ENCODE measurements at regions not wholly inside any gene's neighbourhood (a gene's known extent, or its start where the extent isn't known, plus 50 kb on each side); places are given as distances from the start of the nearest gene placed in this dataset.
A peak's percentile ranks its signal among the peaks of the same experiment; 100 is the strongest.

- Mint-ChIP-seq H3K4me1 (peaks cover 11 to 12% of the 10 kb centered on the region in 2 experiments), H3K9me3 (peaks cover 2 to 3% of the 10 kb centered on the region in 2 experiments; a peak in 4 of 5 replicates), H3K4me3 (no peak overlapping the region), H3K27me3 (ENCODE audit: low read depth) (0 out of 2 replicates have a peak, but pooled peaks cover 1% of the 10 kb centered on the region), H3K36me3 (ENCODE audit: insufficient read depth in 1 of 3, low read depth in 3 of 3) (peaks cover 0 to 8% (median 0%) of the 10 kb centered on the region in 3 experiments; a peak in 3 of 7 replicates), H3K27ac (peak overlapping the region in 2 of 3 experiments; percentile 37 to 81; a peak in 3 of 7 replicates)
- Histone ChIP-seq H3K27me3 (ENCODE audit: insufficient read depth, low read length) (no peaks in the 10 kb centered on the region), H2BK120ac (ENCODE audit: low read depth, low read length, poor library complexity, severe bottlenecking) (no peak overlapping the region), H2AFZ (ENCODE audit: low read length) (peak overlapping the region; percentile 4), H2BK5ac (ENCODE audit: insufficient read length, low read length) (no peak overlapping the region), H3K14ac (ENCODE audit: insufficient read depth, low read length) (no peak overlapping the region), H3K9ac (ENCODE audit: extremely low read depth, insufficient read length, low read length) (no peak overlapping the region), H2BK12ac (ENCODE audit: insufficient read length, low read depth, low read length) (no peak overlapping the region), H3K9me3 (ENCODE audit: control insufficient read depth, low read depth, low read length) (no peaks in the 10 kb centered on the region), H3K23ac (ENCODE audit: insufficient read length, low read depth, low read length) (no peak overlapping the region), H3K18ac (ENCODE audit: insufficient read length, low read depth, low read length) (no peak overlapping the region), H3K23me2 (ENCODE audit: insufficient read length, low read depth, low read length, poor library complexity, severe bottlenecking) (no peaks in the 10 kb centered on the region), H3T11ph (ENCODE audit: low read length) (no peak overlapping the region), H3K27ac (ENCODE audit: insufficient read length, low read depth, low read length) (no peak overlapping the region), H3K4ac (ENCODE audit: low read depth, low read length) (no peak overlapping the region), H3K4me1 (ENCODE audit: insufficient read depth, low read length) (no peaks in the 10 kb centered on the region; the same call in 1 of the 2 replicates), H3K79me1 (ENCODE audit: insufficient read depth, low read depth, low read length, poor library complexity, severe bottlenecking) (no peaks in the 10 kb centered on the region), H4K91ac (ENCODE audit: insufficient read length, low read depth, low read length) (no peak overlapping the region), H4K20me1 (ENCODE audit: control insufficient read depth, insufficient read depth, insufficient read length) (no peaks in the 10 kb centered on the region), H4K5ac (ENCODE audit: insufficient read length, low read depth, low read length) (no peak overlapping the region), H3K56ac (ENCODE audit: insufficient read length, low read depth, low read length) (no peak overlapping the region), H2BK15ac (ENCODE audit: low read depth, low read length) (no peak overlapping the region), H4K8ac (replicated peaks; ENCODE audit: insufficient read length, low read depth, low read length) (no peak overlapping the region), H2AK5ac (ENCODE audit: insufficient read length, low read length) (no peak overlapping the region), H3K79me2 (ENCODE audit: insufficient read depth, low read length) (no peaks in the 10 kb centered on the region), H3K4me2 (ENCODE audit: insufficient read depth, insufficient read length, low read length) (no peak overlapping the region), H2BK20ac (ENCODE audit: low read depth, low read length, poor library complexity, severe bottlenecking) (no peak overlapping the region)
- peak; percentile 29 for DNase-seq
- no CpG with 5 or more reads among the region's 4 CpGs for WGBS (ENCODE audit: extremely low coverage, insufficient read length, low lambda C conversion rate)
- no peak for TF ChIP-seq CTCF (conservative IDR thresholded peaks at IDR 0.05)
Measured at GRCh38 chr11:95404370-95404769, 173.4 kb upstream of the SESN3 start.
